GM18502 (cell line): ENCODE measurements at regions not wholly inside any gene's neighbourhood (a gene's known extent, or its start where the extent isn't known, plus 50 kb on each side); places are given as distances from the start of the nearest gene placed in this dataset.

ENCODE experiments used
- ATAC-seq: cut with Tn5 transposase; IDR thresholded peaks from one replicate; pipeline ENCODE4 v1.9.1; 2021; ENCODE audit warnings: mild to moderate bottlenecking; ENCODE audit not compliant: unreplicated experiment, poor library complexity

DNA sequence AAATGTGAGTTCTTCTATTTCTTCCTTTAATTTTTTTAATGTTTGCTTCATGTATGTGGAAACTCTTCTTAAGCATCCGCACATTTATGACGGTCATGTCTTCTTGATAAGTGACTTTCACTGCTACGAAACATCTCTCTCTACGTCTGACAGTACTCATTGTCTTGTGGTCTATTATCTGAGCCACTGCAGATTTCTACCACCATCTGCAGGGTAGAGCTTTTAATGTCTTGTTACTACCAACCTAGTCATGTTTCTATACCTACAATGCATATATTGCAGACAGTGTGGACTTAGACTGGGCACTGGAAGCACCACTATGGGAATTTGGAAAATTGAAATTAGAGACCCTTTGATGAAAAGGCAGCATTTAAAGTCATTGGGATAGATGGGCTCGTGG is 75.4 kb upstream of the ARHGEF7 start:
- ATAC-seq = no peak

DNA sequence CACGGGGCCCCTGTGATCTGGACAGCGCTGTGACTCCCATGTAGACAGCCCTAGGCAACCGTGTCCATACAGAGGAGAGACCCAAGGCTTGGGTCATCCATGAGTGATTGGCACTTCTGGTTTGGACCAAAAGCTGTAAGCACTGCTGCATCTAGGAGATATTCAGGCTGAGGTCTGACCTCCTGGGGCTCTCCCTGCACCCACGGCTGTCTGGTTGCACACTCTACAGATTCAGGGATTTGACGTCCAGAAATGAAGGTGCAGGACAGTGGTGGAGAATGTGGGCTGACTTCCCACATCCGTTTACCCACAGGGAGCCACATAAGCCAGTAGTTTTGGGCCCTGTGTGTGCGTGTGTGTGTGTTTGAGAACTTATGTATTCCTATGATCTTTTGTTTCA is 76.2 kb upstream of the ARHGEF7 start:
- ATAC-seq = no peak

DNA sequence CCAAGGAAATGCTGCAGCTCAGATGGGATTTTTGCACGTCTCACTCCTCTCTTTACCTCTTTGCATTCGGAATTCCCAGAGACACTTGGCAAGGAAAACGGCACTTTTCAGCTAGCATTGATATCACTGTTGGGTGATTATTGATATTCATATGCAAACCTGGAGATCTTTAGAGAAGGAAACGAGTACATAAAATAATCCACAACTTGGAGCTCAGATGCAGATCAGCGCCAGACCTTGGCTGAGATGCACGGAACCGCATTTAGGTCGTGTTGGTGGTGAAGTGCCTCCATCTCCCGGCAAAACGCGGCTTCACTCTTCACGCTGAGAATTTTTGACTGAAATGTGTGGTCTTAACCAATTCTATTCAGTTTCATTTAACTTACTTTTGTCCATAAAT is 77.2 kb upstream of the ARHGEF7 start:
- ATAC-seq = no peak

DNA sequence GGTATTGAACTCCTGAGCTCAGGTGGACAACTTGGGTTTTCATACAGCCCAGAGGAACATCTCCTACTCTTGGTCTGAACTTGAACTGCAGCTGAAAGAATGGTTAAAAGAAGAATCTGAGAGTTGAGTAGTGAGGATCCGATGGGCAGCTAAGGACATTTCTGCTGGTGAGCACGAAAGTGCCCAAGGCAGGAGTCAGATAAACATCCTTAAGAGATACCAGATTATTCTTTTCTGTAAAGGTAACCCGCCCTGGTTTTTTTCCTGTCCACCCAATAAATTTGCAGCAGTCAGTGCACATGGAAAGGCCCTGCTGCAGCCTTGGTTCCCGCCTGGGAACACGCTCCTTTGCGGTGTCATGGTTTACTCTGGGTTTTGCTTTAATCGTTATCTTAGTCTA is 78.4 kb upstream of the ARHGEF7 start:
- ATAC-seq = no peak

DNA sequence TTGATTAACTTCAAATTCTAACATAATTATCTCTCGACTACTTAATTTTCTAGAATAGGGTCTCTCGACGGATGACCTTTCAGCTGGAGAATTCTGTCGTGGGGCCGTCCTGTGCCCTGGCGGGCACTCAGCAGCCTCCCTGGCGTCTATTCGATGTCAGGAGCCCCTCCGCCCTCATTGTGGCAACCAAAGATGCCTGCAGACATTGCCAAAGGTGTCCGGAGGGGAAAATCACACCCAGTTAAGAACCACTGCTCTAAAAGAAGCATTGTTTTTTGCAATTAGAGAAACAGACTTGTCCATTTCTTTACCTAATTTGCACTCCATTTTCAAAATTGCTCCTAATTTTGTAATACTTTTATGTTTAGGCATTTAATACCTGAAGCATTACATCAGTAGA is 79.2 kb upstream of the ARHGEF7 start:
- ATAC-seq = no peak

DNA sequence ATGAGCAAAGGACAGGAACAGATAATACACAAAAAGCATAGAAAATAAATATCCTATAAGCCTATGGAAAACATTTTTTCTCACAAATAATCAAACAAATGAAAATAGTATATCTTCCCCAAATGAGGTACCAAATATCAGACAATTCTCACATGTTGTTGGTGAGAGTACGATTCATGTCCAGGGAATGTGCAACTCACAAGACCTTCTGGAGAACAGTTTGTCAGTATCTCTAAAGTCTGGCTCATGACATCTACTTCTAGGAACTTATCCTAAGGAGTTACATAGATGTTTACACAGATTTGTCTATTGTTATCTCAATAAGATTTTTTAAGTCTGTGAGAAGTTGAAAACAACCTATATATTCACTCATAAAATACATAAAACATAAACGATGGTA is 80.3 kb upstream of the ARHGEF7 start:
- no peak for ATAC-seq

DNA sequence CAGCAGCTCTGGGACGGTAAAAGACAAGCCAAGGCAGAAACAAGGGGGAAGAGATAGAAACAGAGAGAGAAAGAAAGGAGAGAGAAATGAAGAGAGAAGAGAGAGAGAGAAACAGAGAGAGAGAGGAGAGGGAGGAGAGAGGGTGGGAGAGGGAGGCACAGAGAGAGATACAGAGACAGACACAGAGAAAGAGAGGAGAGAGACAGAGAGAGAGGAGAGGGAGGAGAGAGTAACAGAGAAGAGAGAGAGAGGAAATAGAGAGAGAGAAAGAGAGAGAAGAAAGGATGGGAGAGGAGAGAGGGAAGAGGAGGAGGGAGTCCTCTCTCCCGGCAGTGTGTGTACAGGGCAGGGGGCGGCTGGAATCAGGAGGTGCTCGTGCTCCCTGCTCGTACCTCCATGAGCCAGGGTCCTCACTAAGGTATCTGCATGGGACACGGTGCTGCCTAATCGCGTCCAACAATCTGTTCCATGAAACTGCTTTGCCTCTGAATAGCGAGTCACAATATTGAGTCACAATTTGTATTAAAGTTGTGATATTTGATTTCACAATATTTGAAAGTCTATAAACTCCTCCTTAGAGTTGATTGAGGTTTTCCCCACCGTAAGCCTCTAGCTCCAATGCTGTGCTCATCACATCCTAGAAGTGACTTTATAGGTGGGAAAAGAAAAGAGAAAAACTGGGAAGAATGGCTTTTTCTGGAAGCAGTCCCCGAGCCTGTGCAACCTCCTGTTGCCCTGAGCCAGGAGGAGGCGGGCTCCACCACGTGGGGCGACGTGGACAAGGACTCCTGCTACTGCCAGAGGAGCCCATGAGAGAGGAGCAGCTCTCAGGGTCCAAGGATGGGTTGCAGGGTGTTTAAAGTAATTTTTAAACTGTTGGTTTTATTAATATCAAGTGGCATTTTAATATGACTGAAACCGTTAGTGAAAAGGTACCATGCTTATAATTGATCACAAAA is 81.7 kb upstream of the ARHGEF7 start:
- ATAC-seq = no peak

DNA sequence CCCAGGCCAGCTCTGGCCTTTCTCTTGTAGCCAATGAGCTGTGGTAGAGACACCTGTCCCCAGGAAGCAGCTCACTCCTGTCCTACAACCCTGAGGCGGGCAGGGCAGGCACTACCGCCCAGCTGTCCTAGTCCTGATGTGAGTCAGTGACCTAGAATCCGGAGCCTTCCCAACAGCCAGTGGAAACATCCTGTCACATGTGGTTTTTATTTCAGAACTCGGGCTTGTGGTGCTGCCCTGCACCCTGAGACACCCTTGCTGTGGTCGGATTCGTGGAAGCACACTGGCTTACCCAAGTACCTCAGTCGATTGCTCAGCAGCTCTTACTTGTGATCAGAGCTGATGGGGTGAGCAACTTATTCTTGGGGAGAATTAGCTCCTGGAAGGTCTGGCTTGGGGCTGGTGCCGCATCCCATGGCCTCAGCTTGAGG is 83.6 kb upstream of the ARHGEF7 start:
- no peak for ATAC-seq

DNA sequence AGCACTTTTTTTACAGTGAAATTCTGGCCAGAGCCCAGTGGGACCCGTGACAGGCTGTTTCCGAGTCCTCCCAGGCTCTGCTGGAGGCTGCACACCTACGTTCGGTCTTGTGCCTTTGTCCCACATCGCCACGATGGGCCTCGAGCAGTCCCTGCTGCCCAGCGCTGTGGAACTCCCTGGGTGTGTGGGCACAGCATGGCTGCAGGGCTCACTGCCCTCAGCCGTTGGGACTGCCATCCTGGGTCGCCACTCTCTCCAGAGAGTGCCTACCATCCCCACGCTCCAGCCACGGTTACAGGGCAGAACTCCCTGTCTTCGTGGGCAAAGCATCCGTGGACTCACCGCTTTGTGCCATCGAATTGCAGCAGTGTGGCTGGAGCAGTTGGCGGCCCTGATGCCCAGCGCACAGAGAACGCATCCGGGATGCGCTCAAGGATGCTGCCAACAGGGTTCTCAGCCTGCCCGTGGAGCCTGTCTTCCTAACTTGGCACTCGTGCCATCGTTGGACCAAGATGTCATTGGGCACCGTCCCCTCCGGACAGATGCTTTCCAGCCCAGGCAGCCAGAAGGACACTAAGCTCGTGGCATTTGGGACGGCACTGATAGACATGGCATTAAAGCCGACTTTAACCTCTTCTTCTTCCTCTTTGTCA is 85.0 kb upstream of the ARHGEF7 start:
- no peak for ATAC-seq

DNA sequence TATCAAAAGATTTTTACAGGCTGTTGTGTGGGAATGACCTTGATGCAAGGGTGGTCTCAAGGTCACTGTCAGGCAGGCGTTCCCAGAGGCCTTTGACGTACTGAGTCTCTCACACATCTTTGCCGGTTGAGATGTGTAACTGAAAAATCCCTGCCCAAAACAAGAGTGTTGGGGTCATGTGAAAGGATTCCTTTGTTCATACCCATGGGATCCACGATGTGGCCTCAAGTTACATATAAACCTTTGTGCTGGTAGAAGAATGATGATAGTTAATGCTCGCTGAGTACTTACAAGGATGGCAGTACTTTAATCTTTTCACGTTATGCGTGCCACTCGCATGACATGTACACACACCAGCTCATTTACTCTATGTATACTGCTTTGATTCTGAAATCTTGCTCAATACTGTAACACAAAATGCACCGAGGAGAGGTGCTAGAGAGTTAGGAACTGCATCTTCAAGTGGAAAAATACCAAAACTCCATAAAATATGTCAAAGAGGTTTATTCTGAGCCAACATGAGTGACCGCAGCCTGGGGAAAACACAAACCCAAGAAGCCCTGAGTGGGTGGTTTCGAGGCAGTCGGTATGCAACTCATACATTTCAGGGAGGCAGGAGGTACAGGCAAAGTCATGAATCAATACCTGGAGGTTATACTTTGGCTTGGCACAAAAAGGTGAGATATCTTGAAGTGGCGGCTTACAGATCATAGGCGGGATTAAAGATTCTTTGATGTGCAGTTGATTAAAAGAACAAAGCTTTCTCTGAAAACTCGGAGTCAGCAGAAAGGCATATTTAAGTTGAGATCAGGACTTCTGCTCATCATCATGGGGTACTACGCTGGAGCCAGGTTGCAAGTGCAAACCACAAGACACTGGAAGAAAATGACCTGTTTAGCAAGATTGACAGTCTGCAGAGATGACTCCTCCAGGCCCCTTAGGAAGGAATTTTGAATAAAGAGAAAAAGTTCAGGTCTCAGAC is 87.4 kb upstream of the ARHGEF7 start:
- ATAC-seq = no peak

DNA sequence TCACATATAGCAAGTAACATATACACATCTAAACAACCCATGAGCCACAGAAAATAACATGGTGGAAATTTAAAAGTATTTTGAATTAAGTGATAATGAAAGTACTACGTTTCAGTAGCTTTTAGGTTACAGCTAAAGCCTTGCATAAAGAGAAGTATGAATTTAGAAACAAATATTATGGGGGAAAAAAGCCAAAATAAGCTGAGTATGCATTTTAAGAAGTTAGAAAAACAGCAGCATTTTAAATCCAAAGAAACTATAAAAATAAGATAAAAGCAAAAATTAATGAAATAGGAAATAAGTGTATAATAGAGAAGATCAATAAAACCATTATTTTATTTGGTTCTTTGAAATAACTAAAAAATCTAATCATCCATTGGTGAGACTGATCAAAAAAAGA is 89.8 kb upstream of the ARHGEF7 start:
- no peak for ATAC-seq

DNA sequence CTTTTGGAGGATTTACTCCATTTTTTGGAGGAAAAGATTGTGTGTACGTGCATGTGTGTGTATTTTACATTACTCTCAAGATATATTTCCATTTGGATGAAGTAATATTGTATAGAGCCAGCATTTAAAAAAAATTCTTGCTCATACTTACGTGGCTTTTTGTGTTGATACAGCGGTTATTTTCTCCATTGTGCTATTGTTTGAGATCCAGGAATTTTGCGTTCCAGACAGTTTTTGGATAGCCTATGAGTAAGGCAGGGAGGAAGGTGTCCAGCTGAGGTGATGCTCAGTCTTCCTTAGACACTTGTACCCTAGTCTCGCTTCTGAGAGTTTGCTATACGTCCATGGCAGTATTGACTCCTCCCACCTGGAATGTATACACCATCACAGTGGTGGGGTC is 92.2 kb upstream of the ARHGEF7 start:
- ATAC-seq = no peak

DNA sequence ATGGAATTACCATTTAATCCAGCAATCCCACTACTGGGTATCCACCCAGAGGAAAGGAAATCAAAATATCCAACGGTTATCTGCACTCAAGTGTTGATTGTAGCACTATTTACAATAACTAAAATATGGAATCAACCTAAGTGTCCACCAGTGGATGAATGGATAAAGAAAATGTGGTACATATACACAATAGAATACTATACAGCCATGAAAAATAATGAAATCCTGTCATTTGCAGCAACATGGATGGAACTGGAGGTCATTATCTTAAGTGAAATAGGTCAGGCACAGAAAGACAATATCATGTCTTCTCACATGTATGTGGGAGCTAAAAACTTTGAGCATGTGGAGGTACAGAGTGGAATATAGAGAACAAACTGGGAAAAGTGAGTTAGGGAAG is 92.9 kb upstream of the ARHGEF7 start:
- ATAC-seq = no peak

DNA sequence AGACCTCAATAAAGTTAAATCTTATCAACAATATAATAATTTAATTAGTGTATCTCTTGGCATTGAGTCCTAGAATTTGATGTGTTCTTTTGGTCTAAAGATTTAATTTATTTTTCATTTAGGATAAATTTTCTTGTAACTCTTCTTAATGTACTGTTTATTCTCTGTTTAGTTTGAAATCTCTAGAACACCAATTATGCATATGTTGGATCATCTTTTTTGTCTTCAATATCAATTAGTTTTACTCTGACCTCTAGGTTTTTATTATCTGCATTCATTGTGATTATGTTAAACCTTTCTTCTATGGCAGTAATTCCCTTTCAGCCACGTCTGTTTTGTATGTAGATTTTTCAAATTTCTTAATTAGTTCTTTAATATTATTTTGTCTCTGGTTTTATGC is 93.8 kb upstream of the ARHGEF7 start:
- no peak for ATAC-seq

DNA sequence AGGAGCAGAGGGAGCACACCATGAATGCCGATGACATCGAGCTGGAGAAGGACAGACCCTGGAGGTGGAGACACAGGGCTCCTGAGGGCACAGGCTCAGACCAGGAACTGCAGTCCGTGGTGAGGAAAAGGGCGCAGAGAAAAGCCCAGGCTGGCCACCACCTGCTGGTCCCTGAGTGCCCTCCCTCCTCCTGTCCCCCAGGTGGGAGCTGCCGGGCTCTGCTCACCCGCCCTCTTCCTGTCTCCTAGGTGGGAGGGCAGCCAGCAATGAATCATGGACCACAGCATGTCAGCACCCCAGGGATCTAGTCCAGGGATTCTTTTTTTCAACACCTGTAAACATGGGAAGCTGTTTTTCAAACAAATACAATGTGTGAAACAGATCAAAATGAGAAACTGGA is 94.6 kb upstream of the ARHGEF7 start:
- no peak for ATAC-seq

DNA sequence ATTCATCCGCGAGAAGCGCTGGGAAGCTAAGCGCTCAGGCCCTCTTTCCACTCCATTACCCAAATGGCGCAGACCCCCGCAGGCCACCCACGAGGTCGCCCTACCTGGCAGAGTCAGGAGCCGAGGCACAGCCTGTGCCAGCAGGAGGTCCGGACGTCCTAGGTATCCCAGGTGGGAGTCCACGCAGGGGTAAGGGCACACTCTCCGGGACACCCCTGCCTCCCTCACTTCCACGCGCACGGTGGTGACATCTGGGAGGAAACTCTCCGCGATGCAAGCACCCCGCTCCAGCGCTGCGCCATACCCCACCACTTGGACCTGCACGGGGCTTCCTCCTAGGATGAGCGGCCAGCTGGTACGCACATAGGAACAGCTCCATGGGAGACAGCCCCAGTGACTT is 95.1 kb upstream of the ARHGEF7 start:
- no peak for ATAC-seq

DNA sequence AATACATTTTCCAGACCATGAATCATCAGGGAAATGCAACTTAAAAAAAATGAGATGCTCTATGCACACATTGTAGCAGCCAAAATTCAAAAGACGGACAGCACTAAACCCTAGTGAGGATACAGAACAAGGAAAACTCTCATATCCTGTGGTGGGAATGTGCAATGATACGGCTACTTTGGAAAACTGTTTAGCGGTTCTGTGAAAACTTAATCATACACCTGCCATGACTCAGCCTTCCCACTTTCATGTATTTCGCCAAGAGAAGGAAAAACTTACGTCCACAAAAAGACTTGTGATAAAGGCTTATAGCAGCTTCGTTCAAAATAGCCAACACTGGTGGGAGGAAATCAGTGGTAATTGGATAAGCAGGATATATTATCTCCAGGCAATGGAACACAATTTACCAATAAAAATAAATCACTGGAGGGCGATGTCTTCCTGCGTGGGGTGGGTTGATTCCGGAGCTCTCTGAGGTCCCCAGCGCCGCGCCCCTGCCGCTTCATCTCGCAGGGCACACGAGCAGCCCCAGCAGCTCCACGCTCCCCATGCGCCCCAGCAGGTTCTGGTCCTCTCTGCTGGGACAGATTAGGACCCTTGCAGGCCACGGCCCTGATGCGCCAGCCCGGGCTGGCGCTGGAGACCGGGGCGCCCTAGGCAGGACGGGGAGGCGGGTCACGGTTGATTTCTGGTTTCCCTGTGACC is 97.2 kb upstream of the ARHGEF7 start:
- no peak for ATAC-seq

DNA sequence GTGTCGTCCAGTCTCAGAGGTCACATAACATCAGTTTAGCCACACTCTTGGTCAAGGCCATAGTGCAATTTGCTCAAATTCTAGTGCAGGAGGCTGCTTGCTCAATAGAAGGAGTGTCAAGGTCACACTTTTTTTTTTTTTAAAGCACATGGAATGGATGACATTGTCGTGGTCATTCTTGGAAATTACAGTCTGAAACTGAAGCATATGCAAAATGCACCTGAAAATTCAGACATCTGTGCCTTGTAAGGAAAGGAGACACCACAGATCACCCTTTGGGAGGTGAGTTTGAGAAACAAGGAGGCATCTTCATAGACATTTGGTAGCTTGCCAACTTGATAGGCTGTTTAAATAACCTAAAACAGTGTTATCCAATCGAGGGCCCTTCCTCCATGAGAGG is 98.3 kb upstream of the ANKRD10 start:
- ATAC-seq = no peak

DNA sequence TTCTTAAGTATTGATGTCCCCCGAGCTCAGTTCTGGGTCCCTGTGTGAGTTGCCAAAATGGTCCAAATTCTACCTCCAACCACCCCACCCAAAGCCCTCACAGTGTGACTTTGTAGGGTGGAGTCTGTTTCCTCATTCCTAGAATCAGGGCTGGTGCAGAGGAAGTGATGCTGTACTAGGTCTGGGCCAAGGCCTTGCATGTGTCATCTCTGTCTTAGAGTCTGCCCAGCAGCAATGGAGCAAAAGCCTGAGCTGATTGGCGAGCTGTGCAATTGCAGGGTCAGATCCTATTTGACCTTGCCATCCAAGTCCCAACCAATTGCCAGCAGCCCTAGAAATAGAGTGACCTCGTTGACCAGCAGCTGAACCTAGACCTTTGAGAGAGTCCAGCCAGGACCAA is 97.0 kb upstream of the ANKRD10 start:
- ATAC-seq = no peak

DNA sequence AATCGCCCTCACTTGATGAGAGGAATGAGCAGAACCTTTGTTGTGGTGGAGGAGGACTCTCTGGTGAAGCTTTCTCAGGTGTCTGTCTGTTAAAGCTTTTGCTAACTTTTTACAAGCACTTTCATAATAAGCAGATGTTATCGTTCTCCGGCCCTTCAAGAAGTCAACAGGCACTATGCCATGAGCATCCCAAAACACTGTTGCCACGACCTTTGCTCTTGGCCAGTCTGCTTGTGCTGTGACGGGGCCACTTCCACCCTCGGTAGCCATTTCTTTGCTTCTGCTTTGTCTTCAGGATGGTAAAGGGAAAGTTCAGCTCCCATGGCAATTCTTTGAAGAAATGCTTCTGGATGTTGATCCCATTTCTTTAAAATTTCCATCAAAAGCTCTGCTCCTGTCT is 93.5 kb upstream of the ANKRD10 start:
- ATAC-seq = no peak
